Right hindlimb (tissue), 1 donor: ENCODE measurements at regions not wholly inside any gene's neighbourhood (a gene's known extent, or its start where the extent isn't known, plus 50 kb on each side); places are given as distances from the start of the nearest gene placed in this dataset.

ENCODE experiments used
- DNase-seq: peaks from one replicate; pipeline ENCODE4 v3.0.0-alpha.2; 2018

DNA sequence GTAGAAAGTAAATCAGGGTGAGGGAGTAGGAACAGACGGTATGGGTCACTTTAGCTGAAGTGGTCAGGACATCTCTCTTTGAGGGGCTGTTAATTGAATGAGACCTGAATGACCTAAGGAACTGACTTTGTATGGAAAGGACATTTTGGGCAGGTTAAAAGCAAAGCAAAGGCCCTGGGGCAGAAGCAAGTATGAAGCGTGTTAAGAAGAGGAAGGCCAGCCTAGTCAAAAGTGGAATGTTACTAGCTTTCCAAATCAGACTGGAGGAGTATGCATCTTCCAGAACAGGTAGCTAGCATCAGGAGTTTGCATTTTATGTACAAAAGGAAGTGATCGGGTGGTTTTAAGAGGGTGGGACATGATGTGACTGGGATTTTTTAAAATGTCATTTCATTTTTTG is 70.9 kb upstream of the PCGF5 start:
- no peak for DNase-seq

DNA sequence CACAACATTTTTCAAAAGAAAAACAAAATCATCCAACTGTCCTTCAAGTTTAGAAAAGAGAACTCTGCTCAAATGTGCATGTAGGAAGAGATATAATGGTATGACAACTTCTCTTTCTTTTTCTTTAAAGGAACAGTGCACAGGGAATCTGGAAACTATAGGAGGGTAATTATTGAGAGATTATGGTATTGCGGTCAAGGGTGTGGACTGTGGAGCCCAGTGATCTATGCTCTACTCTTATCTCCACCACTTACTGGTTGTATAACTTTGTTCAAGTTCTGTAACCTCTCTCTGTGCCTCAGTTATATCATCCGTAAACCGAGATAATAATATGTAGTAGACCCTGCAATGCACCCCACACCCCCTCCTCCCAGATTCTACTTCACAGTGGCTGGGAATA is 69.8 kb upstream of the PCGF5 start:
- DNase-seq: no peak

DNA sequence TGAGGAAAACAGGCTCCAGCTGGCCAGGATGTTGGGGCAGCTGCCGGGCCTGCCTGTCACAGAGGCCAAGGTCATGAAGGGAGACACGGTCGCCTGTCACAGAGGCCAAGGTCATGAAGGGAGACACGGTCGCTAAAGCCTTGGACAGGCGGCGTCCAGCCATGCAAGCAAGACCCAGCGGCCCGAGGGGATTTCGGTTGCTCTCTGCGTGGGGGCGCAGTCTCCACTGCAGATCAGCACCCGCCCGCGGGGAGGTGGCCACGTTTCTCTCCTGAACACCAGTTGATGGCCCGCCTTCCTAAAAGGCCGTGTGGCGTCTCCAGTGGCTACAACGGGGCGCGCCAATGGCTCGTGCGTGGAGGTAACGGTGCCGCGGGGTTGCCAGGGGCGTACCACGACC is 67.0 kb upstream of the PCGF5 start:
- DNase-seq: no peak

DNA sequence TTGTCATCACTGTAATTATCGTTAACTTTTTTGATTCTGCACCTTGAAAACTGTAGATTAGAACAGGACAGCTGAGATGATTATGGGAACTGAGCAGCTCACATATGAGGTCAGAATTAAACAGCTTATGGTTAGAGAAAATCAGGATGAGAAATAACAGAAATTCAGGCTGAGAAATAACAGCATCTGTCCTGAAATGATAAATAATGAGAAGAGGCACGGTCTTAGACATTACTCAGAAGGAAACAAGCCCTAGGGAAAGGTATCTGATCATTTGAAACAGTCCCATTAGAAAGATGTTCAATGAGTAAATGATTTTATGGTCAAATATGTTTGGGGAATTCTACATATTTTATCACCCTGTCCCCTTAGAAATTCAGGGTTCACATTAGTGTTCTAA is 65.6 kb upstream of the PCGF5 start:
- DNase-seq: no peak

DNA sequence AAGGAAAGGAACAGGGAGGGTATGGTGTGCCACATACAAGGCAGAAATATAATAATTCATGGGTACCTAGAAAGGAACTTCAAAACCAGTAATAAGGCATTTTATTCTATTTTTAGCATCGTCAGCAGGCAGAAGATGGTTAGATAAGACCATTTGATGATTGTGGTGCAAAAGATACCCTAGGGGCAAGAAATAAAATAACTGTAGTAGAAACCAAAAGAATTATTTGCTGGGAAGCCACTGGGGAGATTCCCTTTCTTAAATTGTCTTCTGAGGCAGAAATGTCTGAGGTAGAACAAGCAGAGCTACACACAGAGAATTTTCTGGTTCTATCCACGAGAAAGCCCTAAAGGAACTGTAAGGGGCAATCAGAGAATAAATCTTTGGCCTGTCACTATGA is 64.3 kb upstream of the PCGF5 start:
- DNase-seq: no peak

DNA sequence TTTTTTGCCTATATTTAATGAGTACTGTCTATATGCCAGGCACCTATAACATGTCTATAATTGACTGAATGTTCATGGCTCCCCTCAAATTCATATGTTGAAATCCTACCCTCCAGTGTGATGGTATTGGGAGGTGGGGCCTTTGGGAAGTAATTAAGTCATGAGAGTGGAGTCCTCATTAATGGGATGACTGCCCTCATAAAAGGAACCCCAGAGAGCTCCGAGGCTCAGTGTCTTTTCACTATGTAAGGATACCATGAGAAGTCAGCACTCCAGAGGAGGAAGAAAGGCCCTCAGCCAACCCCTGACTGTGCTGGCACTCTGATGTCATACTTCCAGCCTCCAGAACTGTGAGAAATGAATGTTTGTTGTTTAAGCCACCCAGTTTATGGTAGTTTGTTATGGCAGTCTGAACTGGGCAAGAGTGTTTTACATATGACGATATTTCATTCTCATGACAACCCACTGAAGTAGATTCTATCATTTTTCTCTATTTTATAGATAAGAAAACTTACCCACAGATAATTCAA is 61.1 kb upstream of the PCGF5 start:
- no peak for DNase-seq

DNA sequence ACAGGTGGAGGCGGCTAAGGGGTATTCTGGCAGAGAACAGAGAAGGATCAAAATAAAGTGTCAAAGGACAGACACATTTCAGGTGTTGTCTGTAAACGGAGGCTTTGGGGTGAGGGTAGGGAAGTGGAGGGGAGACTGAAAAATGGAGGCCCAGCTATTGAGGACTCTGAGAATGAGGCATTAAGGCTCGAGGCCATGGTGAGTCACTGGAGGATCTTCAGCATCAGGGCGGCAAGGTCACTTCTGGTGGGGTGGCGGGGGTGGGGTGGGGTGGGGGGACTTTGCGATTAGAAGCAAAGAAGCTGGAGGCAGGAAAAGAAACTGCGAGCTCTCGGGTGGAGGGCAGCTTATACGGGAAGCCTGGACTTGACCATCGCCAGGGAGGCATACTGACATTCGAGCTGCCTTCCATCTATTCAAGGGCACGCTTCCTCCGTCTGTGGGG is 58.4 kb upstream of the PCGF5 start:
- no peak for DNase-seq

DNA sequence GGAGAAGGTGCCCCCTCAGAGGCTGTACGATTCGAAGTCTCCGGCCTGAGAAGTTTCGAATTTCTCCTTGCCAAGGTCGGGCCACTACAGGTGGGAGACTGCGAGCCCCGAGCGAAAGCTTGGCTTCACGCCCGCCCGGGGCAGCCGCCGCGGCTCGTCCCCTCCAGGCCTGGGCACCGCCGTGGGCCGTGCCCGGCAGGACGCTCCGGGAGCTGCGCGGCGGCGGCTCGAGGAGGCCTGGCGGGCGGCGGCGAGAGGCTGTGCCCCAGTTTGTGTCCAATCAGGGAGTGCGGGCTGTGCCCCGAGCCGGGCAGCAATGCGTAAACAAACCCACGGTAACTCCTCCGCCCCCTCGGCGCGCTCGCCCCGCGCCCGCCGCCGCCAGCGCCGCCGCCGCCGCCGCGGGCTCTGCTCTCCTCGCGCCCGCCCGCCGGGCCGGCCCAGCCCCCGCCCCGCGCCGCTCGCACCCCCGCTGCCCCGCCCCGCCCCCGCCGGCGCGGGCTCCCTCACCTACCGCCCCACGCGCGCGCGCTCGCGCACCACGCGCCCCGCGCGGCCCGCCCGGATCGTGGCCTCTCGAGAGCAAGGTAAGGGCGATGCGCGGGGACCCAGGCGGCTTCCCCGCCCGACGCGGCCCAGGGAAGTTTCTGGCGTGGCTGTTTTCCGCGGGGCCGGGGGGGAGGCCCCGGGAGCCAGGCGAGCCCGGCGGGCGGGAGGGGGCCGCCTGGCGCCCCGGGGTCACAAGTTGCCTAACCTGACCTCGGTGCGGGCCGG is 57.8 kb upstream of the PCGF5 start:
- DNase-seq: peak; percentile 64

DNA sequence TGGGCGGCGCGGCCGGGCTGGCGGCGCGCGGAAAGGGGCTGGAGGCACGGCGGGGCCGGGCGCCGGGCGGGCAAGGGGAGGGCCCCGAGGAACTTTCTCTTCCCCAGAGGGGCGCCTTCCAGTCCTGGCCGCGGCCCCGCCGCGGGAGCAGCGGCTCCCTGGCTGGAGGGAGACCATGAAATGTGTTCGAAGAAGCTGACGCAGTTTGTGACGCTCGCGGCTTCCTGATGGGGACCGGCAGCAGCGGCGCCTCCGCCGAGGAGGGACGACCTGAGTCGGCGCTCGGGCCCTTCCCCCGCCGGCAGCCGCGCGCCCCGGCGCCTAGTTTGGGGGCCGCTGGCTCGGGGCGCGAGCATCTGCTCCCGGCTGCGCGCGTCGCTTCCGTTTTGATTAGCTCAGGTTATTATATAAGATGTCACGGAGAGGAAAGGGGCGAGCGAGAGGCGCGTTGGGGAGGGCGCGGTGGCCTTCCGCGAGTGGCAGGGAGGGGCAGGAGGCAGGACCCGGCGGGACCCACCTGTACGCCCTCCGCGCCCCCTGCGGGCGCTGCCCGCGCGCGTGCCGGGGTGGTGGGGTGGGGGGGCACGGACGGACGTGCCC is 57.1 kb upstream of the PCGF5 start:
- DNase-seq: peak; percentile 69

DNA sequence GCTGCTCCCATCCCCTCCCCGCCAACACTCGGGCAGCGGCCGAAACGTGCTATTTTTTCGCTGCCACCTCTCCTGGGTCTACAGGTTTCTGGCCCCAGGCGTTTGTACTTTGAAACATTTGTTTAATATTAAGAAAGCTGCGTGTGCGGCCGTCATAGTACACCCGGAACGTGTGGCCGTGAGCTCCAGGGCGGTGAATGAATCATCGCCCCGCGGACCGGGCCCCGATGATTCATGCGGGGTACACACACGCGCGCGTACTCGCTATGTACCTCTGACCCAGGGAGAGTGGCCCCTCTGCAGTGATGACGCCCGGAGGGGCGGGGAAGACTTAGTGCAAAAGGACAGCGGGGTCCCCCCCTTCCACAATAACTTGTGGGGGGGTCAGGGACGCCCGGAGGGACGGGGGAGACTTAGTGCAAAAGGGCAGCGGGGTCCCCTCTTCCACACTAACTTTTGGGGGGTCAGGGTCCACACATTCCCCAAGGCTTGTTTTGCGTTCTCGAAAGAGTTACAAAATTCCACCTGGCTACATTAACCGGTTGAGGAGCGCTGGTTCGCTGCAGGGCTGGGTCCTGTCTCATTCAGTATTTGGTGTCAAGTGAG is 56.5 kb upstream of the PCGF5 start:
- peak; percentile 35 for DNase-seq

DNA sequence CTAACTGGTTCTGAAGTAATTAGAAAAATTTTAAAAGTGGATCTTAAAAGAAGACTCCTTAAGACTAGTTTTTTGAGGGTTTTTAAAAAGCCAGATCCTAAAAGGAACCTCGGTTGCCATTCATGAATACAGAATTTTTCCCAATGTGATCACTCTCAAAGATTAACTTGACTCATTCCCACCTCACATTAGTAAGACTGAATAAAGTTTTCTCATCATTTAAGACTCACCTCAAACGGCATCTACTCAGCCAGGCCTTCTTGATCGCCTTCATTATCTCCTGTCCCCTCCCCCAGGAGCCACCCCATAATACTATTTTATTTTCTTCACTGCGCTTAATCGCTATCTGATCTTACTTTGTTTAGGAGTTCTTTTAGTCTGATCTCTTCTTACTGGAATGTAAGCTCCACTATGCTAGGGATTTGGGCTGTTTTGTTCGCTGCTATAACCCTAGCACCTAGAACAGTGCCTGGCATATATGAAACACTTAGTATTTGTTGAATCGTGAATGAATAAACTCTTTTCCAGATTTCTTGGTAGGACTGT is 55.9 kb upstream of the PCGF5 start:
- DNase-seq: no peak

DNA sequence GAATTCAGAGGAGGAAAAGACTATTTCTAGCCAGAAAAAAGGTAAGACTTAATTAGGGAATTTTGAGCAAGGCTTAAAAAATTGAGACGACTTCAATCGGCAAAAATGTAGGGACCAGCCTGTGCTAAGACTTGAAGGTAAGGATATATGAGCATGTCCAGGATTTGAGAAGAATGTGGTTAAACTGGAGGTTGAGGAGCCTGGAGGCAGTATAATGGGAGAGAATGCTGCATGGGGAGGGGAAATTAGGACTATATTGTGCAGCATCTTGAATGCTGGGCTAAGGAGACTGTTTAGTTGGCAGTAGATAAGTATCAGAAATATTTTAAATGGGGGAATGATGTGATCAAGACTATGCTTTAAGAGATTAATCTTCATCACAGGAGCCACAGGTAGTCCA is 53.1 kb upstream of the PCGF5 start:
- DNase-seq: no peak

DNA sequence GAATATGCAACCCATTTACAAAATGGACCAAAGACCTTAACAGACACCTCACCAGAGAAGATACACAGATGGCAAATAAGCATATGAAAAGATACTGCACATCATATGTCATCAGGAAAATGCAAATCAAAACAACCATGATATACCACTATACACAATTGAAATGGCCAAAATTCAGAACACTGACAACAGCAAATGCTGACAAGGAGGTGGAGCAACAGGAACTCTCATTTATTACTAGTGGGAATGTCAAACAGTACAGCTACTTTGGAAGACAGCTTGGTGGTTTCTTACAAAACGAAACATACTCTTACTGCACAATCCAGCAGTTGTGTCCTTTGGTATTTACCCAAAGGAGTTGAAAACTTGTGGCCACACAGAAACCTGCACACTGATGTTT is 50.0 kb upstream of the PCGF5 start:
- no peak for DNase-seq
